H7 (cell line): ENCODE measurements at regions not wholly inside any gene's neighbourhood (a gene's known extent, or its start where the extent isn't known, plus 50 kb on each side); places are given as distances from the start of the nearest gene placed in this dataset.

ENCODE experiments used
- DNase-seq: peaks from one replicate; pipeline ENCODE4 v3.0.0; 2012
- H3K27me3 ChIP-seq: 2 replicates; pipeline ENCODE4 v1.6.0; 2011; ENCODE audit warnings: mild to moderate bottlenecking, low read length; ENCODE audit not compliant: control insufficient read depth, insufficient read depth
- H3K36me3 ChIP-seq: replicated peaks from 2 replicates; pipeline ENCODE4 v1.5.1; 2011; ENCODE audit warnings: low read length; ENCODE audit not compliant: control insufficient read depth, insufficient read depth
- H3K4me3 ChIP-seq: 2 replicates; pipeline ENCODE4 v1.5.1; 2011; ENCODE audit warnings: low read depth, mild to moderate bottlenecking, control low read depth, low read length, moderate library complexity; ENCODE audit not compliant: insufficient read depth

GRCh38 chr11:12611352-12611751, 62.9 kb upstream of the TEAD1 start:
- Histone ChIP-seq H3K27me3 (no peaks in the 10 kb centered on the region), H3K4me3 (no peak overlapping the region)

GRCh38 chr11:12617632-12618031, 56.6 kb upstream of the TEAD1 start:
- no peak overlapping the region for H3K4me3 ChIP-seq
- no peaks in the 10 kb centered on the region for H3K27me3 ChIP-seq
- H3K36me3 ChIP-seq, result no peaks in the 10 kb centered on the region
- DNase-seq, result no peak

More at GRCh38 chr11:12611352-12611751, 62.9 kb upstream of the TEAD1 start:
- no peak for DNase-seq
- no peaks in the 10 kb centered on the region for H3K36me3 ChIP-seq

- Histone ChIP-seq H3K36me3 (no peaks in the 10 kb centered on the region), H3K27me3 (no peaks in the 10 kb centered on the region), H3K4me3 (no peak overlapping the region)
- no peak for DNase-seq
These were observed 55.3 kb upstream of the TEAD1 start for GRCh38 chr11:12618743-12619540.

- DNase-seq, result no peak
- H3K36me3 ChIP-seq, result no peaks in the 10 kb centered on the region
- no peak overlapping the region for H3K4me3 ChIP-seq
- H3K27me3 ChIP-seq, result no peaks in the 10 kb centered on the region
These were observed 50.4 kb upstream of the TEAD1 start for GRCh38 chr11:12623869-12624268.
